GM12865 (cell line): ENCODE measurements at regions not wholly inside any gene's neighbourhood (a gene's known extent, or its start where the extent isn't known, plus 50 kb on each side); places are given as distances from the start of the nearest gene placed in this dataset.

Source experiments
- DNase-seq: peaks from one replicate; pipeline ENCODE4 v3.0.0; 2010; ENCODE audit warnings: low read depth
- H3K4me3 ChIP-seq: 2 replicates; pipeline ENCODE4 v1.5.1; 2011; ENCODE audit warnings: mild to moderate bottlenecking, low read depth, low read length, control low read depth
- CTCF ChIP-seq: IDR thresholded peaks from 2 replicates; pipeline ENCODE4 v1.5.1; 2011; ENCODE audit warnings: low read length, control low read depth, low read depth, inconsistent platforms; ENCODE audit not compliant: insufficient read depth; ENCODE audit errors: missing control alignments

GRCh38 chr13:22238269-22238668, 567.4 kb downstream of the FGF9 start:
- DNase-seq, result no peak
- no peak for TF ChIP-seq CTCF
- H3K4me3 ChIP-seq, result no peak overlapping the region

GRCh38 chr13:22240716-22241115, 569.8 kb downstream of the FGF9 start:
- no peak for TF ChIP-seq CTCF
- no peak for DNase-seq
- no peak overlapping the region for H3K4me3 ChIP-seq

GRCh38 chr13:22243469-22244163, 572.7 kb downstream of the FGF9 start:
- DNase-seq, result no peak
- no peak overlapping the region for H3K4me3 ChIP-seq
- no peak for TF ChIP-seq CTCF

- H3K4me3 ChIP-seq, result no peak overlapping the region
- DNase-seq, result no peak
- no peak for TF ChIP-seq CTCF
Measured at GRCh38 chr13:22252281-22252830, 581.5 kb downstream of the FGF9 start.

- DNase-seq, result no peak
- TF ChIP-seq CTCF, result no peak
- no peak overlapping the region for H3K4me3 ChIP-seq
Measured at GRCh38 chr13:22253107-22253506, 582.2 kb downstream of the FGF9 start.

- DNase-seq, result no peak
- no peak overlapping the region for H3K4me3 ChIP-seq
- TF ChIP-seq CTCF, result no peak
Measured at GRCh38 chr13:22256111-22256639, 585.3 kb downstream of the FGF9 start.
